ENCODE measurements at regions not wholly inside any gene's neighbourhood (a gene's known extent, or its start where the extent isn't known, plus 50 kb on each side); places are given as distances from the start of the nearest gene placed in this dataset.

GRCh38 chr14:51578853-51579252 is 72.9 kb upstream of the FRMD6 start:
- DNase-seq = no peak

DNA sequence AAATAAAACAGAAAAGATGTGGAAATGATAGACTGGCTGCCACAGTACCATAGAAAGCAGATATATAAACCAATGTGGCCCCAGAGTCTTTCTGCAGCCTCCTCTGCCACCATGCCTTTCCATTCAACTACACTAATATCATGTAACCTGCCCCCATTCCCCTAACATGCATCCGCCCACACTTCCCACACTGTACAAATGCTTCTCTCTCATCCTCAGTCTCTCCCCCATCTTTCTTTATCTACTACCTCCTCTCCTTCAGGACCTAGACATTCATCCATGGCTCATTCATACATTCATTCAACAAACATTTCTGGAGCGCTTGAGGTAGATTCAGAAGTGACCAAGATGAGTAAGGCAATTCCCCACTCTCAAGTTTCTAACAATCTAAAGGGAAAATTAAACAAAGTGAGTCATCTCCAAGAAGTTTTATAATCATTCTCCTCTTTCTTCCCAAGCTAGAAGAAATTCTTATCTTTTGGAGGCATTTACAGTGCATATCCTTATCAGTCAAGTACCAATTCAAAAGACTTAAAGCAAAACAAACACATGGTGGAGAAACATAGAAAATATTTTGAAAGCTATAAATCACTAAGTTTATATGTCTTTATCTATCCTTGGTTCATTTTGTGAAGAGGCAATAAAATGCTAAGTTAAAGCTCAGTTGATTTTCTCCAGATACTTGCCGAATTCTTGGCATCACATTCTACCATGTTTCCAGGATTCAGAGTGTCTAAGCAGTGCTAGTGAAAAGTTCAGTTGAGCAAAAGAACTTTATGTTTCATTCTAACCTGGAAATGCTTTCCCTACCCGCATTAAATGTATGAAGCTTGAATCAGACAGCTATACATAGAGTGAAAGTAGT is 70.5 kb upstream of the FRMD6 start:
- DNase-seq = peak in 2 of 3 donors; percentile 22 to 69

- no peak for DNase-seq
Observed at GRCh38 chr14:51582437-51582836, 69.3 kb upstream of the FRMD6 start.

DNA sequence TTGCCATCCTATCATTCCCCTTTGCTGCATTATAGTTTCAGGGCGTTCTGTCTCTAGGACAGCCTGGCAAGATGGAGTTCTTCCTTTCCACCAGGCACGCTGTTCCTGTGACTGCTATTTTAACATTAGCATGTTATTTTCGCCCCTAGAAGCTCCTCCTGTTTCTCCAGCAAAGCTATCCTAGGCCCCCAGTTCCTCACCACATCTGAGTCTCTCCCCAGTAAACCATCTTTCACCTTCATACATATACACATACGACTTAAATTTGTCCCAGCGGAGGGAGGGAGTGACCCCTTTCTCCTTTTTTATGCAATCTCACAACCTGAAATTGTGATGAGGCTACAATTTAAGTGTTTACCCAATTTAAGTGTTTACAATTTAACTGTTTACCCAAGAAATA is 66.7 kb upstream of the FRMD6 start:
- no peak for DNase-seq

DNA sequence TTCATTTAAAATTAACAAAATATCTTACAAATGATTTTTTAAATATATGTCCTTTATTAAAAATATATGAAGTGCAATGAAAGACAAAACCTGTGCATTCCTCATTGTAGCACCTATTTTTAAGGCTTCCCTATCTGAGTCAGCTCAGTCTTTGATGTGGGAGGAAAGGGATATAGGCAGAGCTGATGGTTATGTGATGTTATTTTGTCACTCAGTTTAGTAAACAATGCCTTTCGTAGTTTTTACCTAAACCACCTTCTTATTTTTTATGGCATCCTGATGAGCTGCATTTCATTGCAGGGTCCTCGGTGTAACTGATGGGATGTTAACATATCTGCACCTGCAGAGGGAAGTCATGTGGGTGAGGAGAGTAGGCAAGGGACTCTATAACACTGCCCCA is 58.9 kb upstream of the FRMD6 start:
- no peak for DNase-seq

- DNase-seq = no peak
Observed at GRCh38 chr14:51593397-51593796, 58.3 kb upstream of the FRMD6 start.

GRCh38 chr14:51595881-51596455 is 55.7 kb upstream of the FRMD6 start:
- peak in 1 of 3 donors; percentile 56 for DNase-seq

DNA sequence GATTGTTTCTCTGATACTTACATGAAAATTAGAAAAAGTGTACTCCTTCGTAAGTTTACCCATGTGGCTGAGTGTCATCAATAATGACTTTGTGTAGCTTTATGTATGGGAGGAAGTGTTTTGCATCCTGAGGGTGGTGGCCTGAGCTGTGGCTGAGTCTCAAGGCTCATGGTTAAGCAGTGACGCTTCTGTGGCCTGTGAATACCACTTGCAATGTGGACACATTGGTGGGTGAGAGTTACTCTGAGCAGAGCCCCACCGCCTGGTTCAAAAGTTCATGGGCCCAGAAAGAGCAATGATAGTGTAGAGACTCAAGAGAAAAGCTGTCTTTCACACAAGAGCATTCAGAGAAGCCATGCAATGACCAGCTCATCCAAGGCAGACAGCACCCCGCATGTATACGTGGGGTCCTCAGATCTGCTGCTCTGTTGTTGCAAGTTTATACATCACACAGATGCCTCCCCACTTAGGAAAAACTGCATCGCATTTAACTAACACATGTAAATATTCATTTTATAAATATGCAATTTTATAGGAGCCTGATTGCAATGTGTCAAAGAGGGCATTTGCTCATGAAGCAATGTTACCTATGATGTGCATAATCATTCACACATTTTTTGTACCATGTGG is 55.1 kb upstream of the FRMD6 start:
- no peak for DNase-seq

DNA sequence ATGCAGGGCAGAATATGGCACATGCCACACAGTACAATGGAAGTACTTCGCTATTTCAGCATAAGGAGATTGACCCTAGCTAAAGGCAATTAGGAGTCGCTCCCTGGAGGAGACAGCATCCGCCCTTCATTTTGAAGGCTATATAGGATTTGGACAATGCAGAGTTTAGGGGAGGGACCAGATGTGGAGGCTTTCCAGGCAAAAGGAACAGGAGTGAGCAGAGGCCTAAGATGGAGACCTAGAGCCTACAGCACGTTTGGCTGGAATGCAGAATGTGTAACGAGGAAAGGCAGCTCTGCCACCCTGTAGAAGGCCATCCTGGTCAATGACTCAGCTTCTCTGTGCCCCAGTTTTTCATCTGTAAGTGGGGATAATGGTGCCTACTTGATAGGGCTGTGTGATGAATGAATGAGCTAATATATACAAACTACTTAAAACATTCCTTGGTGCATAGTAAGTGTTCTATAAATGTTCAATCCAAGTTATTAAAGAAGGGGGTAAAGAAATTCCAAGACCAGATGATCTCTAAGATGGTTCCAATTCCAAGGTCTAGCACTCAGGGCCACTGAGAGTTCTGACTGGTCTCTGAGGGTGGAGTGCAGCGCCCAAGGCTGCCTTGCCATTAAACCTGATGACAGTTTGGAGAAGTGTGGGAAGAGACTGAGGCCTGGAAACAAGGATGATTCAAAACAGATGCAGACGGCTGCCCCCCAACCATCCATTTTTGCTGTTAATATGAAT is 54.3 kb upstream of the FRMD6 start:
- peak; percentile 68 to 96 (median 85) for DNase-seq

DNA sequence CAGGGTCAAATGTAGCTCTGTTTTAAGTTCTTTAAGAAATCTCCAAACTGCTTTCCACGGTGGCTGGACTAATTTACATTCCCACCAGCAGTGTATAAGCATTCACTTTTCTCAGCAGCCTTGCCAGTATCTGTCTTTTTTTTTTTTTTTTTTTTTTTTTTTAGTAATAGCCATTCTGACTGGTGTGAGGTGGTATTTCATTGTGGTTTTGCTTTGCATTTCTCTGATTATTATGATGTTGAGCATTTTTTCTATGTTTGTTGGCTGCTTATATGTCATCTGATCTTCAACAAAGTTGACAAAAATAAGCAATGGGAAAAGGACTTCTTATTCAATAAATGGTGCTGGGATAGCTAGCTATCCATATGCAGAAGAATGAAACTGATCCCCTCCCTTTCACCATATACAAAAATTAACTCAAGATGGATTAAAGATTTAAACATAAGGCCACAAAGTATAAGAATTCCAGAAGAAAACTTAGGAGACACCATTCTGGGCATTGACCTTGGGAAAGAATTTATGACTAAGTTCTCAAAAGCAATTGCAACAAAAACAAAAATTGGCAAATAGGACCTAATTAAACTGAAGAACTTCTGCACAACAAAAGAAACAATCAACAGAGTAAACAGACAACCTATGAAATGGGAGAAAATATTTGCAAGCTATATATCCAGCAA is 52.6 kb upstream of the FRMD6 start:
- DNase-seq = peak in 1 of 3 donors; percentile 69

DNA sequence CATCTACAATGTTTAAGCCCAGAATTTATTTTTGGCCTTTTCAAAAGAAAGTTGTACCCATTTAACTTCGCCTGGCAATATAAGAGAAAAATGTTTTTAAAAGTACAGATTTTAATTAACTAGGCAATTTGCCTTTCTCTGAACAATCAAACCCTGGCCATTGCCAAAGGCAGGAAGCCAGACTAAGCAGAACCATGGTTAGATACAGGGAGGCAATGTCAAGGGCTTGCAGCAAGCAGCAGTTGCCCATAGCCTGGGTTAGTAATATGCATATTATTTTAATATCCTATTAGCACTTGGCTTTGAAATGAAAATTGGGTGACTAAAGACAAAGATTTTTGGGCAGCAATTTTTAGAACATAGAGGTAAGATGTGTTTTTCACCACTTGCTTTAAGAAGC is 51.1 kb upstream of the FRMD6 start:
- DNase-seq = no peak

All from muscle of back (tissue), 3 donors.